ENCODE measurements at regions not wholly inside any gene's neighbourhood (a gene's known extent, or its start where the extent isn't known, plus 50 kb on each side); places are given as distances from the start of the nearest gene placed in this dataset.

DNA sequence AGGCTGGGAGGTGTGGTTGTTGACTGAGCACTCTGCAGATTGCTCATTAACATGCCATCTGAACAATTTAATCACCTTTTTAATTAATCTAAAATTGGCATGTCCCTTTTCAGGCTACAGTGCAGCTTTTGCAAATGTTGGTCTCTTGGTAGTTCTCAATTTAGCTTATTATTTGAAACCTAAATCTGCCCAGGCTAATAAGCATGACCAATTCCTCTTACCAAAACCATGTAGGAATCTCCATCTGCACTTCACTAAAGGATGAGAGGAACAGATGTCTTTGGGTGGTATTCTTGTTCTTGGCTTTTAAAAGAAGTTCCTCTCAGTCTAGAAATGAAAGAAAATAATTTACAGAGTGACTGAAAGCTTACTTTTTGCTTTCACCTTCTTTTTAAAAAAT lies 190.1 kb upstream of the RMST start:
- Histone ChIP-seq H3K27ac (no peak overlapping the region), H3K4me1 (ENCODE audit: insufficient read depth) (no peaks in the 10 kb centered on the region), H3K36me3 (no peaks in the 10 kb centered on the region), H3K9me3 (no peaks in the 10 kb centered on the region), H3K27me3 (no peaks in the 10 kb centered on the region), H3K4me3 (no peak overlapping the region)
- intact Hi-C loops (cut with DNase I): no loop called here
- TF ChIP-seq EP300 (IDR thresholded peaks at IDR 0.05): no peak
- TF ChIP-seq, protein P1, sequence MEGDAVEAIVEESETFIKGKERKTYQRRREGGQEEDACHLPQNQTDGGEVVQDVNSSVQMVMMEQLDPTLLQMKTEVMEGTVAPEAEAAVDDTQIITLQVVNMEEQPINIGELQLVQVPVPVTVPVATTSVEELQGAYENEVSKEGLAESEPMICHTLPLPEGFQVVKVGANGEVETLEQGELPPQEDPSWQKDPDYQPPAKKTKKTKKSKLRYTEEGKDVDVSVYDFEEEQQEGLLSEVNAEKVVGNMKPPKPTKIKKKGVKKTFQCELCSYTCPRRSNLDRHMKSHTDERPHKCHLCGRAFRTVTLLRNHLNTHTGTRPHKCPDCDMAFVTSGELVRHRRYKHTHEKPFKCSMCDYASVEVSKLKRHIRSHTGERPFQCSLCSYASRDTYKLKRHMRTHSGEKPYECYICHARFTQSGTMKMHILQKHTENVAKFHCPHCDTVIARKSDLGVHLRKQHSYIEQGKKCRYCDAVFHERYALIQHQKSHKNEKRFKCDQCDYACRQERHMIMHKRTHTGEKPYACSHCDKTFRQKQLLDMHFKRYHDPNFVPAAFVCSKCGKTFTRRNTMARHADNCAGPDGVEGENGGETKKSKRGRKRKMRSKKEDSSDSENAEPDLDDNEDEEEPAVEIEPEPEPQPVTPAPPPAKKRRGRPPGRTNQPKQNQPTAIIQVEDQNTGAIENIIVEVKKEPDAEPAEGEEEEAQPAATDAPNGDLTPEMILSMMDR (IDR thresholded peaks at IDR 0.05): no peak
- no peak for TF ChIP-seq POLR2A (IDR thresholded peaks at IDR 0.05)
- DNase-seq: no peak

DNA sequence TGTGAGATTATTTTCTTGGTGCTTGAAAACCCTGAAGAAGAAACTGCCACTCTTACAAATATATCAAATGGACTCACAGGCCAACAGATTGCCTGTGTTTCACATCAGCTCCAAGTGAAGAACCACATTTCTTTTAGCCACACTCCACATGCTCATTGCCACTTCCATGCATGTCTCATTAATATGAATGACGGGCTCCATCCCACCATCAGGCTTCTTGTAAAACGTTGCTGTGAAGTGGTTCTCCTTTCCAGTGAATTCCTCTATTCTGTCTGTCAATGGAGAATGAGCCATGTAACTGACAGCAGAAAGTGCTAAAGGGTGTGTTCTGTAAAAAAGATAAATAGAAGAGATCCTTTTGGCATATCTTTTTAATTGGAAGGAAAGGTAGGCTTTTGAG lies 188.2 kb upstream of the RMST start:
- Histone ChIP-seq H3K4me1 (ENCODE audit: insufficient read depth) (no peaks in the 10 kb centered on the region), H3K27me3 (no peaks in the 10 kb centered on the region), H3K9me3 (no peaks in the 10 kb centered on the region), H3K36me3 (no peaks in the 10 kb centered on the region), H3K27ac (no peak overlapping the region), H3K4me3 (no peak overlapping the region)
- intact Hi-C loops (cut with DNase I): no loop called here
- no peak for DNase-seq
- no peak for TF ChIP-seq POLR2A (IDR thresholded peaks at IDR 0.05)
- no peak for TF ChIP-seq EP300 (IDR thresholded peaks at IDR 0.05)
- TF ChIP-seq, protein P1 (IDR thresholded peaks at IDR 0.05): no peak
- WGBS, 3 donors: 61 to 67% (median 63%) methylated on average over 2 of the region's 2 CpGs

DNA sequence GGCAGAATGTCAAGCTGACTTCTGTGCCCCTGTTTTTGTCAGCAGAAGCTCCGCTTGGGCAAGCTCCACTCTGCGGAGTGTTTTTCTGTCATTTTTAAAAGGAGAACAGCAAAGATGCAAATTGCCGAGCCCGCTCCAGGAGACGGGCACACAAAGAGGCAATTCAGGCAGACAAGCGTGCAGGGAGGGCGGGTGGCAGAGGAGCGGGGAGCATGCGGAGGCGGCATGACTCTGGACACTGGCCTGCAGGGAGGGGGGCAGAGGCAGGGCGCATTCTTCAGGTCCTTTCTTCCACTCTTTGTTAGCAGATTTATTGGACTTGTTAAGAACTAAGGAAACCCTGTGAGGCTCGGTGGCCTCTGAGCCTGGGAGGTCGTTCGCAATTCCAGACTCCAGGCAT lies 187.3 kb upstream of the RMST start:
- H3K4me1 ChIP-seq (ENCODE audit: insufficient read depth): no peaks in the 10 kb centered on the region
- TF ChIP-seq POLR2A (IDR thresholded peaks at IDR 0.05): no peak
- TF ChIP-seq EP300 (IDR thresholded peaks at IDR 0.05): no peak
- TF ChIP-seq, protein P1 (IDR thresholded peaks at IDR 0.05): no peak
- no peak overlapping the region for H3K27ac ChIP-seq
- 10 to 16% (median 15%) methylated on average over 14 of the region's 14 CpGs for WGBS, 3 donors
- intact Hi-C loops (cut with DNase I): no loop called here
- no peaks in the 10 kb centered on the region for H3K9me3 ChIP-seq
- H3K36me3 ChIP-seq: no peaks in the 10 kb centered on the region
- no peak overlapping the region for H3K4me3 ChIP-seq
- DNase-seq: no peak
- H3K27me3 ChIP-seq: no peaks in the 10 kb centered on the region

DNA sequence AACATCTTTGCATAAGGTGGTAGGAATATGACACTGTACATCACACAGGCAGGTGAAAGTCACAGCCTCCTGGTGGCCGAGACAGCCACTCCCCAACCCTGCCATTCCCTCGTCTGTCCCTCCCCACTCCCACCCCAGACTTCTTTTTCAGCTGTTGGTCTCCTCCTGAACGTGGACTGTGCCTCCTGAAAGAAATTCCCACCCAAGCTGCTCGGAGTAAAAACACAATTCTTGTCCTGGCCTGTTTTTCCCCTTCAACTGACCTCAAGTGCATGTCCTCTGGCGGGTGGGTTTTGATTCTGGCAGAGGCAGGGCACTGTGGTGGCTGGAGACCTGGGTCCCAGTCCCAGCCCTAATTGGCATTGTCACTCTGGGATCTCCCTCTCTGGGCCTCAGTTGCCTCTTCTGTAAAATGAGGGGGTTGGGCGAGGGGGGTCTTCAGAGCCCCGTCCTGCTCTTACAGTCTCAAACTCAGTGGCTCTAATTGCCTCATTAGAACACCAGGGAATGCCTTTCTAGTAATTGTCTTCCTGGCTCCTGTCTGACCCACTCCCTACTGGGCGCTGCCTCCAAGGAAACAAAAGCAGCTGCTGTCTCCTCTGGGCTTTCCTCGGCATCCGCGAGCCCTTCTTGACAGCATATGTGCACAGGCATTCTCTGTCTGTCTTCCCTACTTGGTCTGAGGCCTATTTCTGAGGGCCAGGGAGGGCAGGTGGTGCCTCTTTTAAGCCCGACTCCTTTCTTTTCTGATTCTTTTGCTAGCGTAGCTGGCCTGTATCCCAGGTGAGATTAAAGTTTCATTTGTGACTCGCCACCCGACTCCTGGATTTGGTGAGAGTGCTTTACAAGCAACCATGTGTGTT lies 186.6 kb upstream of the RMST start:
- TF ChIP-seq, protein P1 (IDR thresholded peaks at IDR 0.05): no peak
- TF ChIP-seq EP300 (IDR thresholded peaks at IDR 0.05): no peak
- no peak for TF ChIP-seq POLR2A (IDR thresholded peaks at IDR 0.05)
- H3K9me3 ChIP-seq: no peaks in the 10 kb centered on the region
- H3K27ac ChIP-seq: no peak overlapping the region
- intact Hi-C loops (cut with DNase I): no loop called here
- WGBS, 3 donors: 53 to 66% (median 58%) methylated on average over 15 of the region's 15 CpGs
- no peak for DNase-seq
- H3K27me3 ChIP-seq: no peaks in the 10 kb centered on the region
- no peaks in the 10 kb centered on the region for H3K4me1 ChIP-seq (ENCODE audit: insufficient read depth)
- H3K4me3 ChIP-seq: no peak overlapping the region
- no peaks in the 10 kb centered on the region for H3K36me3 ChIP-seq
